Endodermal cell (in vitro differentiated cells): ENCODE measurements at regions not wholly inside any gene's neighbourhood (a gene's known extent, or its start where the extent isn't known, plus 50 kb on each side); places are given as distances from the start of the nearest gene placed in this dataset.
"Not testable (repeated sequence)": the region's sequence is repeated elsewhere in the genome, so short reads cannot be mapped to it uniquely, and the experiment has no call there.

Experiments
- DNase-seq: peaks from one replicate; pipeline ENCODE4 v3.0.0-alpha.2; 2017
- H3K27ac ChIP-seq: 2 replicates; pipeline ENCODE4 v1.5.1; 2013; ENCODE audit warnings: mild to moderate bottlenecking, low read depth, low read length, moderate library complexity
- H3K27me3 ChIP-seq: 2 replicates; pipeline ENCODE4 v1.6.1; 2013; ENCODE audit warnings: mild to moderate bottlenecking, low read length, moderate library complexity; ENCODE audit not compliant: insufficient read depth, control insufficient read depth, poor library complexity, severe bottlenecking
- H3K36me3 ChIP-seq: 2 replicates; pipeline ENCODE4 v1.7.0; 2013; ENCODE audit warnings: mild to moderate bottlenecking, low read length, moderate library complexity; ENCODE audit not compliant: control insufficient read depth, insufficient read depth
- H3K4me1 ChIP-seq: one replicate; pipeline ENCODE4 v1.7.0; 2013; ENCODE audit warnings: low read length; ENCODE audit not compliant: control insufficient read depth, insufficient read depth
- H3K4me3 ChIP-seq: 2 replicates; pipeline ENCODE4 v1.5.1; 2013; ENCODE audit warnings: mild to moderate bottlenecking, low read length, moderate library complexity
- H3K9ac ChIP-seq: 2 replicates; pipeline ENCODE4 v1.6.1; 2013; ENCODE audit warnings: mild to moderate bottlenecking, low read length, moderate library complexity; ENCODE audit not compliant: poor library complexity, severe bottlenecking; ENCODE audit errors: extremely low read depth
- H3K9me3 ChIP-seq: 2 replicates; pipeline ENCODE4 v1.6.1; 2013; ENCODE audit warnings: mild to moderate bottlenecking, low read length, moderate library complexity; ENCODE audit not compliant: control insufficient read depth
- H3K27ac Mint-ChIP-seq: 2 replicates; pipeline ENCODE4 v1.8.0; 2020; ENCODE audit warnings: mixed read lengths
- H3K27me3 Mint-ChIP-seq: 2 replicates; pipeline ENCODE4 v1.8.0; 2021; ENCODE audit warnings: mild to moderate bottlenecking, mixed read lengths; ENCODE audit not compliant: insufficient read depth
- H3K36me3 Mint-ChIP-seq: 2 replicates; pipeline ENCODE4 v1.8.0; 2020; ENCODE audit warnings: low read depth, mixed read lengths
- H3K4me1 Mint-ChIP-seq: 2 replicates; pipeline ENCODE4 v1.8.0; 2020; ENCODE audit warnings: mixed read lengths
- H3K4me3 Mint-ChIP-seq: 2 replicates; pipeline ENCODE4 v1.8.0; 2020; ENCODE audit warnings: mild to moderate bottlenecking, moderate library complexity, mixed read lengths
- H3K9me3 Mint-ChIP-seq: 2 replicates; pipeline ENCODE4 v1.8.0; 2020; ENCODE audit warnings: mild to moderate bottlenecking, mixed read lengths
- WGBS, 2 experiments: methylation state at CpG; one replicate each; pipeline versions ENCODE4 v1.1.5 to v1.1.7; 2013; ENCODE audit warnings: missing lambda C conversion rate in 2 of 2, mixed read lengths in 1 of 2; ENCODE audit not compliant: insufficient coverage in 1 of 2, insufficient read length in 1 of 2; 5-methylcytosine and 5-hydroxymethylcytosine counted together
- TF ChIP-seq, protein P1 (sequence below): fragments of 200-600 bp; sonication (generic); conservative IDR thresholded peaks from 2 replicates; pipeline ENCODE4 v1.5.0; 2021; ENCODE audit warnings: antibody characterized with exemption, mild to moderate bottlenecking

DNA sequence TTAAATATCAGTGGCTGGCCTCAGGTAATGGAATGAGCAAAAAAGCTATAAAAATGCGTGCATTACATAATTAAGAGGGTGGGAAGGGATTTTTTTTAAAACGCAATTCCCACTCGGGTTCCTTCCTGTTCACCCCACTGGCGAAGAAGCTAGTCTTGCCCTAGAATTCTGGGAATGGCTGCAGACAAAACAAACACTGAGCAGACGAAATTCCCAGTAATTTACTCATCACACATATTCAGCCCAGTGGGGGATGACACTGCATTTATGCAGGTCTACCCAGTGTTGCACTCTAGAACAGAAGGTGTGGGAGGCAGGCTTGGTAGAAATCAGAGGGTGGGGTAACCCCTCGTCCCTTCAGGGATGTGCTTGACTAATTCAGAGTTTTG lies 2695.0 kb upstream of the DEFB115 start:
- peak overlapping the region; percentile 11 for H3K4me3 ChIP-seq
- H3K4me1 Mint-ChIP-seq: peaks cover 11% of the 10 kb centered on the region
- no peaks in the 10 kb centered on the region for H3K27me3 Mint-ChIP-seq
- H3K4me3 Mint-ChIP-seq: no peak overlapping the region
- no peak overlapping the region for H3K27ac ChIP-seq
- no peaks in the 10 kb centered on the region for H3K4me1 ChIP-seq
- no peak overlapping the region for H3K9ac ChIP-seq
- TF ChIP-seq, protein P1, sequence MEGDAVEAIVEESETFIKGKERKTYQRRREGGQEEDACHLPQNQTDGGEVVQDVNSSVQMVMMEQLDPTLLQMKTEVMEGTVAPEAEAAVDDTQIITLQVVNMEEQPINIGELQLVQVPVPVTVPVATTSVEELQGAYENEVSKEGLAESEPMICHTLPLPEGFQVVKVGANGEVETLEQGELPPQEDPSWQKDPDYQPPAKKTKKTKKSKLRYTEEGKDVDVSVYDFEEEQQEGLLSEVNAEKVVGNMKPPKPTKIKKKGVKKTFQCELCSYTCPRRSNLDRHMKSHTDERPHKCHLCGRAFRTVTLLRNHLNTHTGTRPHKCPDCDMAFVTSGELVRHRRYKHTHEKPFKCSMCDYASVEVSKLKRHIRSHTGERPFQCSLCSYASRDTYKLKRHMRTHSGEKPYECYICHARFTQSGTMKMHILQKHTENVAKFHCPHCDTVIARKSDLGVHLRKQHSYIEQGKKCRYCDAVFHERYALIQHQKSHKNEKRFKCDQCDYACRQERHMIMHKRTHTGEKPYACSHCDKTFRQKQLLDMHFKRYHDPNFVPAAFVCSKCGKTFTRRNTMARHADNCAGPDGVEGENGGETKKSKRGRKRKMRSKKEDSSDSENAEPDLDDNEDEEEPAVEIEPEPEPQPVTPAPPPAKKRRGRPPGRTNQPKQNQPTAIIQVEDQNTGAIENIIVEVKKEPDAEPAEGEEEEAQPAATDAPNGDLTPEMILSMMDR: no peak
- H3K9me3 Mint-ChIP-seq: peaks cover 90% of the 10 kb centered on the region
- H3K36me3 Mint-ChIP-seq: peaks cover 17% of the 10 kb centered on the region
- no peaks in the 10 kb centered on the region for H3K36me3 ChIP-seq
- DNase-seq: peak; percentile 58
- peaks cover 50% of the 10 kb centered on the region for H3K9me3 ChIP-seq
- H3K27me3 ChIP-seq: no peaks in the 10 kb centered on the region
- 56 to 68% methylated on average over 6 of the region's 6 CpGs for WGBS, 2 experiments
- H3K27ac Mint-ChIP-seq: no peak overlapping the region

DNA sequence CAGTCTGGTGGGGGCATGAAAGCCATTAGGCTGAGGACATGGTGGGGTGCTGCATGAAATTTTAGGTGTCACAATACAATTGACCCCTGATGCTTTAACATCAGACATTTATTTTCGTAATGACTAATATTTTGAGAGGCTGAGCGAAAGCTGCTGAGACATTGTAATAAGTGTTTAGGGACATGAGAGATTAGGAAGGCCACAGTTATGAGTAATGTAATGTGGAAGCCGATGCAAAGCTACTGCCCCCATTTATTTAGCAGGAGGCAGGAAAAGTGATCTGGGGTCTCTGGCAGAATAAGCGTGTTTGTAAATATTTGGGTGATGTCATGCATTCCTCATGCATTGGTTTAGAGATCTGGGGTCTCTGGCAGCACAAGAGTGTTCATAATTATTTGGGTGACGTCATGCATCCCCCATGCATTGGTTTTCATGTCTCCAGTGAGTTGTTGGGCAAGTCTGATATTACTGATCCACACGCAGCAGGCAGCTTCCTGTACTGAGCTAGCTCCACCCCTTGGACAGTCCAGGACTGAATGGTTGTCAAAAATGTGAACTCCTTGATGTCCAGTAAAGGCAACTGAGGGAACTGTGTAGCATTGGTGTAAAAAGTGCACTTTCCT lies 2694.5 kb upstream of the DEFB115 start:
- not testable (repeated sequence) for H3K4me3 Mint-ChIP-seq, H3K27ac Mint-ChIP-seq
- H3K9me3 Mint-ChIP-seq: peaks cover 89% of the 10 kb centered on the region

DNA sequence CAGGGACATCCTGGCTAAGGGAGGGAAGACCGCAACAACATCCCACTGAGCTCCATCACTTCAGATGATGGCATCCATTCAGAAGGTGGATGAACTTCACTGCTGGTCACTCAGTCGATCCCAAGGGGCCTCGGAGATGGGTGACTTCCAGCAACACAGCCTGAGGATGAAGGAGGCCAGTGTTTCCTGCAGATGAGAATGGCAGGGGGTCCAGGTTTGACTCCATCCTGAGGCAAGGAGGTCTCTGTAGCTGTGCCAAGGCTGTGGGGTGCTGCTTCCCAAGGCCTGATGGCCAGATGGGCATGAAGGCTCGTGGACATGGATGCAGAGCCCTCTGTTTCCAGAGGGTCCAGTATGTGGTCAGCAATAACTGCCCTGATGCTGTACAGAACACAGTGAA lies 2693.4 kb upstream of the DEFB115 start:
- not testable (repeated sequence) for H3K4me1 ChIP-seq, H3K36me3 ChIP-seq, H3K4me3 Mint-ChIP-seq, H3K27ac Mint-ChIP-seq, DNase-seq, H3K27me3 ChIP-seq, H3K27ac ChIP-seq, H3K9ac ChIP-seq, H3K27me3 Mint-ChIP-seq, H3K4me3 ChIP-seq
- peaks cover 34% of the 10 kb centered on the region for H3K9me3 ChIP-seq
- Mint-ChIP-seq H3K4me1 (peaks cover 11% of the 10 kb centered on the region), H3K36me3 (peaks cover 17% of the 10 kb centered on the region), H3K9me3 (peaks cover 81% of the 10 kb centered on the region)
- 68 to 76% methylated on average over 4 of the region's 4 CpGs for WGBS, 2 experiments

More for the DNA sequence above, 2694.5 kb upstream of the DEFB115 start:
- Histone ChIP-seq H3K4me3 (peak overlapping the region; percentile 11), H3K9me3 (peaks cover 45% of the 10 kb centered on the region)
- not testable (repeated sequence) for H3K27me3 ChIP-seq, DNase-seq, H3K36me3 ChIP-seq, H3K9ac ChIP-seq, H3K4me1 ChIP-seq, H3K27me3 Mint-ChIP-seq, H3K27ac ChIP-seq
- H3K4me1 Mint-ChIP-seq: peaks cover 11% of the 10 kb centered on the region
- peaks cover 17% of the 10 kb centered on the region for H3K36me3 Mint-ChIP-seq
- WGBS, 2 experiments: 69 to 71% methylated on average over 6 of the region's 6 CpGs

DNA sequence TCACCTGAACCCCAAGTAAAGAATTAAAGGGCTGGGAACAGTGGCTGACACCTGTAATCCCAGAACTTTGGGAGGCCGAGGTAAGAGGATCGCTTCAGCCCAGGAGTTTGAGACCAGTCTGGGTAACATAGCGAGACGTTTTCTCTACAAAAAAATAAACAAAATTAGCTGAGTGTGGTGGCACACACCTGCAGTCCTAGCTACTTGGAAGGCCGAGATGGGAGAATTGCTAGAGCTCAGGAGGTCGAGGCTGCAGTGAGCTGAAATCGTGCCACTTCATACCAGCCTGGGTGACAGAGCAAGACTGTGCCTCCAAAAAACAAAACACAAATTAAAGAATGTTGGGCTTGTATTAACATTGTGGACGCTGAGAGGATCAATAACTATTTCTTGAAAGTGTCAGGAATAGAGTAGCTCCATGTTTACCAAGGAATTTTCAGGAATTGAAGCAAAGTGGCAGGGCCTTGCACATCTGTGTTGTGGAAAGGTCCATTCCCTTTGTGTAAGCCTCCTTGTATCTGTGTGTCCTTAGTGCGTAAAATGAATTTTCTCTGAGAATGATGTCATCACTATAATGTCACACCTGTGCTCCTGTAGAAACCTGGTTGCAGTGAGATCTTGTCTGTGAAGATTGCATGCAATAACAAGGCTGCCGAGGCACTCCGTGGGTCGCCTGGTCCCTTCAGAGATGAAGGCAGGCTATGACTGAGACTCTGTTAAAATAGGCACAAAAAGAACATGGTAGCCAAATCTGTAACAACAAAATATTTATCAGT lies 2692.6 kb upstream of the DEFB115 start:
- Mint-ChIP-seq H3K9me3 (peaks cover 75% of the 10 kb centered on the region), H3K4me1 (peaks cover 11% of the 10 kb centered on the region), H3K36me3 (peaks cover 17% of the 10 kb centered on the region)
- not testable (repeated sequence) for H3K4me1 ChIP-seq, H3K4me3 ChIP-seq, H3K9ac ChIP-seq, DNase-seq, H3K27ac ChIP-seq, H3K27ac Mint-ChIP-seq, H3K36me3 ChIP-seq, H3K27me3 Mint-ChIP-seq, H3K27me3 ChIP-seq, H3K4me3 Mint-ChIP-seq
- WGBS, 2 experiments: 56% methylated on average over 12 of the region's 12 CpGs
- peaks cover 29% of the 10 kb centered on the region for H3K9me3 ChIP-seq
